ENCODE measurements at regions not wholly inside any gene's neighbourhood (a gene's known extent, or its start where the extent isn't known, plus 50 kb on each side); places are given as distances from the start of the nearest gene placed in this dataset.
A peak's percentile ranks its signal among the peaks of the same experiment; 100 is the strongest.
"Not testable (repeated sequence)": the region's sequence is repeated elsewhere in the genome, so short reads cannot be mapped to it uniquely, and the experiment has no call there.

GRCh38 chr14:105628531-105629067 is 102.2 kb downstream of the TMEM121 start:
- POLR2A ChIA-PET (ENCODE audit: unreplicated experiment); CTCF ChIA-PET; H3K4me2 ChIP-seq (ENCODE audit: low read length); H3K9me2 ChIP-seq (replicated peaks; ENCODE audit: low read length); H3F3A ChIP-seq (ENCODE audit: low read length, unreplicated experiment); BruUV-seq (replicated peaks); H3K79me2 ChIP-seq (ENCODE audit: low read length); H2AFZ ChIP-seq (ENCODE audit: low read length); H3K27ac ChIP-seq (ENCODE audit: low read length); H3K36me3 ChIP-seq (ENCODE audit: low read depth, low read length); H3K9ac ChIP-seq (ENCODE audit: low read length); DNase-seq; intact Hi-C loops (cut with micrococcal nuclease); H3K4me3 ChIP-seq (ENCODE audit: low read length); H3K9me3 ChIP-seq (ENCODE audit: low read length); H3K4me1 ChIP-seq (ENCODE audit: insufficient read depth, low read length); H4K20me1 ChIP-seq (ENCODE audit: low read length); H3K27me3 ChIP-seq (ENCODE audit: low read length): not testable (repeated sequence)
- 0 out of 2 replicates have a peak, but pooled peaks have one; percentile 18 for ATAC-seq

GRCh38 chr14:105629091-105629885 is 102.9 kb downstream of the TMEM121 start:
- DNase-seq; H3K9me2 ChIP-seq (replicated peaks; ENCODE audit: low read length); H4K20me1 ChIP-seq (ENCODE audit: low read length); H3K4me3 ChIP-seq (ENCODE audit: low read length); H3K27ac ChIP-seq (ENCODE audit: low read length); H3K79me2 ChIP-seq (ENCODE audit: low read length); H3K9ac ChIP-seq (ENCODE audit: low read length); ATAC-seq; BruUV-seq (replicated peaks); intact Hi-C loops (cut with micrococcal nuclease); H3K4me1 ChIP-seq (ENCODE audit: insufficient read depth, low read length); H3F3A ChIP-seq (ENCODE audit: low read length, unreplicated experiment); H3K4me2 ChIP-seq (ENCODE audit: low read length); H2AFZ ChIP-seq (ENCODE audit: low read length); POLR2A ChIA-PET (ENCODE audit: unreplicated experiment); H3K27me3 ChIP-seq (ENCODE audit: low read length); H3K36me3 ChIP-seq (ENCODE audit: low read depth, low read length); CTCF ChIA-PET; H3K9me3 ChIP-seq (ENCODE audit: low read length): not testable (repeated sequence)

GRCh38 chr14:105629886-105630215 is 103.5 kb downstream of the TMEM121 start:
- TF ChIP-seq EZH2 (IDR thresholded peaks at IDR 0.05; ENCODE audit: low read length, unreplicated experiment) (no peak), EZH2phosphoT487 (IDR thresholded peaks at IDR 0.05; ENCODE audit: borderline replicate concordance, low read length) (no peak), CTCF (conservative IDR thresholded peaks at IDR 0.05; ENCODE audit: low read depth, low read length) (no peak)
- H3F3A ChIP-seq (ENCODE audit: low read length, unreplicated experiment), result no peaks in the 10 kb centered on the region
- H3K4me3 ChIP-seq (ENCODE audit: low read length), result no peak overlapping the region
- no peak overlapping the region for H3K4me2 ChIP-seq (ENCODE audit: low read length)
- H3K9me3 ChIP-seq (ENCODE audit: low read length), result no peaks in the 10 kb centered on the region
- H3K9me2 ChIP-seq (replicated peaks; ENCODE audit: low read length), result no peaks in the 10 kb centered on the region
- DNase-seq (no peak), ATAC-seq (no peak)
- no peak overlapping the region for H2AFZ ChIP-seq (ENCODE audit: low read length)
- H3K9ac ChIP-seq (ENCODE audit: low read length), result no peak overlapping the region
- H3K36me3 ChIP-seq (ENCODE audit: low read depth, low read length), result no peaks in the 10 kb centered on the region
- no TSS peak for BruUV-seq (replicated peaks)
- H3K27ac ChIP-seq (ENCODE audit: low read length), result no peak overlapping the region
- intact Hi-C loops (cut with micrococcal nuclease), result no loop called here
- H4K20me1 ChIP-seq (ENCODE audit: low read length), result no peaks in the 10 kb centered on the region
- H3K79me2 ChIP-seq (ENCODE audit: low read length), result no peaks in the 10 kb centered on the region
- POLR2A ChIA-PET (ENCODE audit: unreplicated experiment), result no interaction called here
- H3K4me1 ChIP-seq (ENCODE audit: insufficient read depth, low read length), result no peaks in the 10 kb centered on the region
- no peaks in the 10 kb centered on the region for H3K27me3 ChIP-seq (ENCODE audit: low read length)
- CTCF ChIA-PET, result no interaction called here

GRCh38 chr14:105630293-105630934 is 104.0 kb downstream of the TMEM121 start:
- CTCF ChIA-PET; H3K4me2 ChIP-seq (ENCODE audit: low read length); BruUV-seq (replicated peaks); H4K20me1 ChIP-seq (ENCODE audit: low read length); H2AFZ ChIP-seq (ENCODE audit: low read length); DNase-seq; H3K4me3 ChIP-seq (ENCODE audit: low read length); H3K9me2 ChIP-seq (replicated peaks; ENCODE audit: low read length); H3F3A ChIP-seq (ENCODE audit: low read length, unreplicated experiment); H3K4me1 ChIP-seq (ENCODE audit: insufficient read depth, low read length); POLR2A ChIA-PET (ENCODE audit: unreplicated experiment); H3K27me3 ChIP-seq (ENCODE audit: low read length); intact Hi-C loops (cut with micrococcal nuclease); H3K9ac ChIP-seq (ENCODE audit: low read length); H3K9me3 ChIP-seq (ENCODE audit: low read length); H3K79me2 ChIP-seq (ENCODE audit: low read length); H3K36me3 ChIP-seq (ENCODE audit: low read depth, low read length); H3K27ac ChIP-seq (ENCODE audit: low read length); ATAC-seq: not testable (repeated sequence)

- H3K4me3 ChIP-seq (ENCODE audit: low read length); H3K9me2 ChIP-seq (replicated peaks; ENCODE audit: low read length); POLR2A ChIA-PET (ENCODE audit: unreplicated experiment); H3K27ac ChIP-seq (ENCODE audit: low read length); DNase-seq; H2AFZ ChIP-seq (ENCODE audit: low read length); H3F3A ChIP-seq (ENCODE audit: low read length, unreplicated experiment); intact Hi-C loops (cut with micrococcal nuclease); H3K79me2 ChIP-seq (ENCODE audit: low read length); H3K9me3 ChIP-seq (ENCODE audit: low read length); BruUV-seq (replicated peaks); CTCF ChIA-PET; H3K4me2 ChIP-seq (ENCODE audit: low read length); H3K9ac ChIP-seq (ENCODE audit: low read length); H3K4me1 ChIP-seq (ENCODE audit: insufficient read depth, low read length); H3K36me3 ChIP-seq (ENCODE audit: low read depth, low read length); H4K20me1 ChIP-seq (ENCODE audit: low read length); ATAC-seq; H3K27me3 ChIP-seq (ENCODE audit: low read length): not testable (repeated sequence)
Observed at GRCh38 chr14:105630935-105631779, 104.8 kb downstream of the TMEM121 start.
